ENCODE measurements at regions not wholly inside any gene's neighbourhood (a gene's known extent, or its start where the extent isn't known, plus 50 kb on each side); places are given as distances from the start of the nearest gene placed in this dataset.

DNA sequence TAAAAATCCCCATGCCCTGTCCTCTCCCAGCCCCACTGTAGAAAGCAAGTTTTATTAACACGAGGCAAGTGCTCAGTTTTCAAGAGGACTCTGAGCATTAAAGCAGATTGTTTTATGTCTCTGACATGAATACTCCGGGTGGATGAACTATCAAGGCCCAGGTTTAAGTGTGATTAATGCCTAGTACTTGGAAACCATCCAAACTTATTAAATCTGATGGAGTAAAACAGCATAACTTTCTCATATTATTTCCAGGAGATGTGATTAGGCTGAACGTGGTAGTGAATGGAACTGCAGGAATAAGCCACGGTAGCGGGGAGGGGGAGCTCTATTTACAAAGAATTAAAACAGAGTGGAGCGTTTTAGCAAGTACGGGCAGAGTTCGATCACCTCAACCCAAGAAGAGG is 144.2 kb upstream of the RNF32 start:
- TF ChIP-seq, protein P1, sequence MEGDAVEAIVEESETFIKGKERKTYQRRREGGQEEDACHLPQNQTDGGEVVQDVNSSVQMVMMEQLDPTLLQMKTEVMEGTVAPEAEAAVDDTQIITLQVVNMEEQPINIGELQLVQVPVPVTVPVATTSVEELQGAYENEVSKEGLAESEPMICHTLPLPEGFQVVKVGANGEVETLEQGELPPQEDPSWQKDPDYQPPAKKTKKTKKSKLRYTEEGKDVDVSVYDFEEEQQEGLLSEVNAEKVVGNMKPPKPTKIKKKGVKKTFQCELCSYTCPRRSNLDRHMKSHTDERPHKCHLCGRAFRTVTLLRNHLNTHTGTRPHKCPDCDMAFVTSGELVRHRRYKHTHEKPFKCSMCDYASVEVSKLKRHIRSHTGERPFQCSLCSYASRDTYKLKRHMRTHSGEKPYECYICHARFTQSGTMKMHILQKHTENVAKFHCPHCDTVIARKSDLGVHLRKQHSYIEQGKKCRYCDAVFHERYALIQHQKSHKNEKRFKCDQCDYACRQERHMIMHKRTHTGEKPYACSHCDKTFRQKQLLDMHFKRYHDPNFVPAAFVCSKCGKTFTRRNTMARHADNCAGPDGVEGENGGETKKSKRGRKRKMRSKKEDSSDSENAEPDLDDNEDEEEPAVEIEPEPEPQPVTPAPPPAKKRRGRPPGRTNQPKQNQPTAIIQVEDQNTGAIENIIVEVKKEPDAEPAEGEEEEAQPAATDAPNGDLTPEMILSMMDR (IDR thresholded peaks at IDR 0.05), result no peak
- no peak for TF ChIP-seq POLR2A (IDR thresholded peaks at IDR 0.05)

All from ovary (tissue), 3 donors.